ENCODE measurements at regions not wholly inside any gene's neighbourhood (a gene's known extent, or its start where the extent isn't known, plus 50 kb on each side); places are given as distances from the start of the nearest gene placed in this dataset.

- H3K27ac ChIP-seq (ENCODE audit: low read depth, low read length), result no peak overlapping the region
- no peak for DNase-seq (ENCODE audit: low read depth, low spot score)
- peaks cover 16% of the 10 kb centered on the region for H3K9me3 ChIP-seq (ENCODE audit: control insufficient read depth, insufficient read depth, low read length)
- no peak for TF ChIP-seq CTCF (IDR thresholded peaks at IDR 0.05; ENCODE audit: low read depth, low read length)
- CTCF ChIA-PET, result no interaction called here
- no peak overlapping the region for H3K4me3 ChIP-seq (ENCODE audit: low read depth, low read length)
- POLR2A ChIA-PET, result no interaction called here
- H3K27me3 ChIP-seq (ENCODE audit: control insufficient read depth, insufficient read depth, low read length), result no peaks in the 10 kb centered on the region
Observed at GRCh38 chr16:5196204-5196603, 98.6 kb upstream of the EEF2KMT start.

- H3K4me3 ChIP-seq (ENCODE audit: low read depth, low read length), result no peak overlapping the region
- no peak overlapping the region for H3K27ac ChIP-seq (ENCODE audit: low read depth, low read length)
- CTCF ChIA-PET, result no interaction called here
- H3K27me3 ChIP-seq (ENCODE audit: control insufficient read depth, insufficient read depth, low read length), result no peaks in the 10 kb centered on the region
- DNase-seq (ENCODE audit: low read depth, low spot score), result no peak
- TF ChIP-seq CTCF (IDR thresholded peaks at IDR 0.05; ENCODE audit: low read depth, low read length), result no peak
- POLR2A ChIA-PET, result no interaction called here
- peaks cover 20% of the 10 kb centered on the region for H3K9me3 ChIP-seq (ENCODE audit: control insufficient read depth, insufficient read depth, low read length)
Observed at GRCh38 chr16:5193861-5194260, 96.3 kb upstream of the EEF2KMT start.

GRCh38 chr16:5188989-5189352 lies 91.4 kb upstream of the EEF2KMT start:
- no peak overlapping the region for H3K4me3 ChIP-seq (ENCODE audit: low read depth, low read length)
- H3K27ac ChIP-seq (ENCODE audit: low read depth, low read length), result no peak overlapping the region
- no peaks in the 10 kb centered on the region for H3K27me3 ChIP-seq (ENCODE audit: control insufficient read depth, insufficient read depth, low read length)
- ChIA-PET POLR2A (no interaction called here), CTCF (no interaction called here)
- no peak for DNase-seq (ENCODE audit: low read depth, low spot score)
- no peak for TF ChIP-seq CTCF (IDR thresholded peaks at IDR 0.05; ENCODE audit: low read depth, low read length)
- H3K9me3 ChIP-seq (ENCODE audit: control insufficient read depth, insufficient read depth, low read length), result peaks cover 31% of the 10 kb centered on the region

GRCh38 chr16:5188318-5188988 lies 90.9 kb upstream of the EEF2KMT start:
- Histone ChIP-seq H3K27ac (ENCODE audit: low read depth, low read length) (no peak overlapping the region), H3K27me3 (ENCODE audit: control insufficient read depth, insufficient read depth, low read length) (no peaks in the 10 kb centered on the region), H3K9me3 (ENCODE audit: control insufficient read depth, insufficient read depth, low read length) (peaks cover 31% of the 10 kb centered on the region), H3K4me3 (ENCODE audit: low read depth, low read length) (no peak overlapping the region)
- no peak for DNase-seq (ENCODE audit: low read depth, low spot score)
- CTCF ChIA-PET, result no interaction called here
- TF ChIP-seq CTCF (IDR thresholded peaks at IDR 0.05; ENCODE audit: low read depth, low read length), result no peak
- POLR2A ChIA-PET, result no interaction called here

- no peak overlapping the region for H3K4me3 ChIP-seq (ENCODE audit: low read depth, low read length)
- no peak overlapping the region for H3K27ac ChIP-seq (ENCODE audit: low read depth, low read length)
- no peak for TF ChIP-seq CTCF (IDR thresholded peaks at IDR 0.05; ENCODE audit: low read depth, low read length)
- ChIA-PET CTCF (no interaction called here), POLR2A (no interaction called here)
- peaks cover 31% of the 10 kb centered on the region for H3K9me3 ChIP-seq (ENCODE audit: control insufficient read depth, insufficient read depth, low read length)
- H3K27me3 ChIP-seq (ENCODE audit: control insufficient read depth, insufficient read depth, low read length), result no peaks in the 10 kb centered on the region
- no peak for DNase-seq (ENCODE audit: low read depth, low spot score)
Observed at GRCh38 chr16:5187402-5187952, 89.9 kb upstream of the EEF2KMT start.
